Transverse colon (tissue), 3 donors: ENCODE measurements at regions not wholly inside any gene's neighbourhood (a gene's known extent, or its start where the extent isn't known, plus 50 kb on each side); places are given as distances from the start of the nearest gene placed in this dataset.
A peak's percentile ranks its signal among the peaks of the same experiment; 100 is the strongest.

Experiments used
- POLR2A ChIP-seq: fragments of 450-650 bp; IDR thresholded peaks from one replicate; pipeline ENCODE4 v1.6.1; 2016; ENCODE audit warnings: antibody characterized with exemption, mild to moderate bottlenecking, moderate library complexity
- TF ChIP-seq, protein P1 (sequence below), 5 experiments: fragments of 200-600 bp in 3 of 5; fragments of 450-650 bp in 2 of 5; sonication (generic) in 3 of 5; IDR thresholded peaks; 1 replicate in 2 of 5; 2 replicates in 3 of 5; pipeline ENCODE4 v1.5.1; 2016 to 2017; ENCODE audit warnings: antibody characterized with exemption in 5 of 5, inconsistent platforms in 3 of 5, mild to moderate bottlenecking in 2 of 5, moderate library complexity in 1 of 5

DNA sequence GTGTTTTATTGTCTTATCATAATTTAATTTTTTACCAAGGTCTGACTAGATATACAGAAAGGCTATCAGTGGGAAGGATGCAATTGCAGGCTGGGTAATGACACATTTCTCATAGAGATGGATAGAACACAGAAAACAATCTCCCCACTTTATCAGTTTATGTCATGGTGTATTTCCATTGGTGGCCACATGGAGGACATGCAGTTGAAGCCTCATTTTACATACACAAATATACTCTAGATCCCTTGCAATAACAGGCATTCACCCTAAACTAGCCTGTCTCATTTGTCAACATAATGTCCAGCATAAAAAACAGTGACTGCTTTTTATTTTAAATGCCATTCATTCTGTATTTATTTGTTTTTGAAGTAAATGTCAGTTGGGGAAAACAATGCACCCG is 526.3 kb downstream of the GABRG2 start:
- TF ChIP-seq, protein P1, sequence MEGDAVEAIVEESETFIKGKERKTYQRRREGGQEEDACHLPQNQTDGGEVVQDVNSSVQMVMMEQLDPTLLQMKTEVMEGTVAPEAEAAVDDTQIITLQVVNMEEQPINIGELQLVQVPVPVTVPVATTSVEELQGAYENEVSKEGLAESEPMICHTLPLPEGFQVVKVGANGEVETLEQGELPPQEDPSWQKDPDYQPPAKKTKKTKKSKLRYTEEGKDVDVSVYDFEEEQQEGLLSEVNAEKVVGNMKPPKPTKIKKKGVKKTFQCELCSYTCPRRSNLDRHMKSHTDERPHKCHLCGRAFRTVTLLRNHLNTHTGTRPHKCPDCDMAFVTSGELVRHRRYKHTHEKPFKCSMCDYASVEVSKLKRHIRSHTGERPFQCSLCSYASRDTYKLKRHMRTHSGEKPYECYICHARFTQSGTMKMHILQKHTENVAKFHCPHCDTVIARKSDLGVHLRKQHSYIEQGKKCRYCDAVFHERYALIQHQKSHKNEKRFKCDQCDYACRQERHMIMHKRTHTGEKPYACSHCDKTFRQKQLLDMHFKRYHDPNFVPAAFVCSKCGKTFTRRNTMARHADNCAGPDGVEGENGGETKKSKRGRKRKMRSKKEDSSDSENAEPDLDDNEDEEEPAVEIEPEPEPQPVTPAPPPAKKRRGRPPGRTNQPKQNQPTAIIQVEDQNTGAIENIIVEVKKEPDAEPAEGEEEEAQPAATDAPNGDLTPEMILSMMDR (IDR thresholded peaks at IDR 0.05): peak; percentile 19 to 51 (median 36)
- no peak for TF ChIP-seq POLR2A
